DMS79 treated with DMSO at 0.1 percent for 48 hours (cell line): ENCODE measurements at regions not wholly inside any gene's neighbourhood (a gene's known extent, or its start where the extent isn't known, plus 50 kb on each side); places are given as distances from the start of the nearest gene placed in this dataset.

ENCODE experiments used
- DNase-seq: peaks from one replicate; lab custom pipeline; 2025; lab: John Stamatoyannopoulos, UW

- DNase-seq: no peak
Observed at GRCh38 chr4:38424151-38424871, 239.7 kb upstream of the KLF3 start.

- no peak for DNase-seq
Observed at GRCh38 chr4:38426532-38426931, 237.5 kb upstream of the KLF3 start.

GRCh38 chr4:38430841-38431240 is 233.2 kb upstream of the KLF3 start:
- DNase-seq: no peak

- no peak for DNase-seq
Observed at GRCh38 chr4:38442073-38442788, 221.8 kb upstream of the KLF3 start.

- no peak for DNase-seq
Observed at GRCh38 chr4:38449506-38450174, 214.4 kb upstream of the KLF3 start.

GRCh38 chr4:38452009-38452408 is 212.0 kb upstream of the KLF3 start:
- DNase-seq: no peak

- DNase-seq: no peak
Observed at GRCh38 chr4:38452542-38452941, 211.5 kb upstream of the KLF3 start.

GRCh38 chr4:38453253-38453881 is 210.6 kb upstream of the KLF3 start:
- no peak for DNase-seq

- no peak for DNase-seq
Observed at GRCh38 chr4:38454284-38454683, 209.7 kb upstream of the KLF3 start.

- no peak for DNase-seq
Observed at GRCh38 chr4:38455092-38455862, 208.7 kb upstream of the KLF3 start.

- DNase-seq: no peak
Observed at GRCh38 chr4:38456096-38456495, 207.9 kb upstream of the KLF3 start.

- DNase-seq: no peak
Observed at GRCh38 chr4:38461342-38461741, 202.7 kb upstream of the KLF3 start.

- DNase-seq: no peak
Observed at GRCh38 chr4:38462367-38463055, 201.5 kb upstream of the KLF3 start.

- no peak for DNase-seq
Observed at GRCh38 chr4:38463268-38463958, 200.6 kb upstream of the KLF3 start.

- DNase-seq: no peak
Observed at GRCh38 chr4:38464328-38464727, 199.7 kb upstream of the KLF3 start.

GRCh38 chr4:38466401-38466800 is 197.6 kb upstream of the KLF3 start:
- no peak for DNase-seq

- DNase-seq: no peak
Observed at GRCh38 chr4:38467296-38467695, 196.7 kb upstream of the KLF3 start.

GRCh38 chr4:38468339-38468866 is 195.6 kb upstream of the KLF3 start:
- no peak for DNase-seq

- DNase-seq: peak; percentile 34
Observed at GRCh38 chr4:38469410-38469809, 194.6 kb upstream of the KLF3 start.

- DNase-seq: no peak
Observed at GRCh38 chr4:38470735-38471262, 193.2 kb upstream of the KLF3 start.
